AG04449 (cell line): ENCODE measurements at regions not wholly inside any gene's neighbourhood (a gene's known extent, or its start where the extent isn't known, plus 50 kb on each side); places are given as distances from the start of the nearest gene placed in this dataset.

Source experiments
- CTCF ChIA-PET: fragments of 350-600 bp; formaldehyde crosslinking; extraction: SDS; loops from one replicate; lab custom pipeline; 2021; ENCODE audit warnings: antibody characterized with exemption; lab: Yijun Ruan, JAX
- POLR2A ChIA-PET: fragments of 400-600, 350-600 bp; formaldehyde crosslinking; extraction: SDS; loops from one replicate; lab custom pipeline; 2020; ENCODE audit warnings: antibody characterized with exemption, inconsistent platforms; lab: Yijun Ruan, JAX
- DNase-seq: peaks from one replicate; pipeline ENCODE4 v3.0.0-alpha.2; 2010; ENCODE audit warnings: low read depth, low spot score
- H3K4me3 ChIP-seq: 2 replicates; pipeline ENCODE4 v1.5.1; 2011; ENCODE audit warnings: low read depth, mild to moderate bottlenecking, control low read depth, low read length
- CTCF ChIP-seq: IDR thresholded peaks from one replicate; pipeline ENCODE4 v1.5.1; 2011; ENCODE audit warnings: mild to moderate bottlenecking, moderate library complexity, low read length, control low read depth, inconsistent platforms; ENCODE audit not compliant: insufficient read depth; ENCODE audit errors: missing control alignments

- POLR2A ChIA-PET, result no interaction called here
- CTCF ChIA-PET, result interaction anchor here (0.7 to 5.2 kb wide), 6 partner anchors 11 to 205 kb away, joined by 3 to 47 read pairs (median 3); no protein-coding TSS in a partner anchor
- no peak overlapping the region for H3K4me3 ChIP-seq
- TF ChIP-seq CTCF, result peak; percentile 19
- no peak for DNase-seq
Observed at GRCh38 chr1:234691567-234691966, 81.6 kb upstream of the IRF2BP2 start.

GRCh38 chr1:234690872-234691271, 80.9 kb upstream of the IRF2BP2 start:
- DNase-seq, result no peak
- no peak for TF ChIP-seq CTCF
- POLR2A ChIA-PET, result no interaction called here
- CTCF ChIA-PET, result interaction anchor here (1.0 to 5.2 kb wide), 6 partner anchors 9 to 204 kb away, joined by 3 to 47 read pairs (median 3); no protein-coding TSS in a partner anchor
- no peak overlapping the region for H3K4me3 ChIP-seq

- ChIA-PET CTCF (no interaction called here), POLR2A (no interaction called here)
- no peak overlapping the region for H3K4me3 ChIP-seq
- TF ChIP-seq CTCF, result no peak
- no peak for DNase-seq
Observed at GRCh38 chr1:234689236-234689635, 79.3 kb upstream of the IRF2BP2 start.

GRCh38 chr1:234687011-234687410, 77.0 kb upstream of the IRF2BP2 start:
- ChIA-PET CTCF (interaction anchor here (1.2 to 1.5 kb wide), 2 partner anchors 10 to 31 kb away, joined by 3 read pairs; no protein-coding TSS in a partner anchor), POLR2A (no interaction called here)
- no peak overlapping the region for H3K4me3 ChIP-seq
- no peak for TF ChIP-seq CTCF
- no peak for DNase-seq

- ChIA-PET CTCF (no interaction called here), POLR2A (no interaction called here)
- TF ChIP-seq CTCF, result no peak
- no peak for DNase-seq
- no peak overlapping the region for H3K4me3 ChIP-seq
Observed at GRCh38 chr1:234686035-234686434, 76.1 kb upstream of the IRF2BP2 start.

GRCh38 chr1:234684856-234685255, 74.9 kb upstream of the IRF2BP2 start:
- ChIA-PET CTCF (interaction anchor here (1.1 to 1.3 kb wide), 2 partner anchors 10 to 11 kb away, joined by 3 to 5 read pairs; no protein-coding TSS in a partner anchor), POLR2A (no interaction called here)
- no peak for TF ChIP-seq CTCF
- no peak for DNase-seq
- H3K4me3 ChIP-seq, result no peak overlapping the region
